ENCODE measurements at regions not wholly inside any gene's neighbourhood (a gene's known extent, or its start where the extent isn't known, plus 50 kb on each side); places are given as distances from the start of the nearest gene placed in this dataset.

DNA sequence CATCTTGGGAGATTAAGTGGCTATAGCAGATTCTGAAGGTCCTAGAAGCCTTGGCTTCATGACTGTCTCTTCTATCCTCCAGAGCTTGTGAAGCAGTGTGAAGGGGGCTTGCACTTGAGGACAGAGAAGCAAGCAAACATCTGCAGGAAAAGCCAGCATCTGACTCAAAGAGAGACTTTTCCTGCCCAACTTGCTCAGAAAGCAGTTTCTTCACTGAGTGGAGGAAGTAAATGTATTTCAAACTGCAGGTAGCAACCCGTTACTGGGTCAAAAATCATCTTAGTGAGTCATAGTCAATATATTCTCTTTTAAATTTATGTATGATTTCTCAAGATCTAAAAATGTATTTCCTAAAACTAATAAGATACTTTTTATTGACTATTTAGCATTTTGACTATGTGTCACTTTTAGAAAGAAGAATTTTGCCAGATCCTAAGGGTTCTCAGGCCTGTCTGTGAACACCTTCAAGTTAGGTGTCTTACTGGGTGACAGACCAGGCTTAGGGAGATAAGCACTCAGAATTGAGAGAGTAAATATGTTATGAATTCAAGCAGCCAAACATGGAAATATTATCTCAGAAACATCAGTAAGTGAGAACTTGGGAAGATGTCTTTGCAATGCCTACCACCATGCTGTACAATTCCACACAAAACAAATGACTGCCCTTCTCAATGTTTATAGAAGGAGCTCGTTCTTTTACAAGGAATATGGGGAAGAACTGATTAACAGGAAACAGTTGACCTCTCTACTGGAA, 72.6 kb upstream of the DMAC1 start:
- TF ChIP-seq, protein P1, sequence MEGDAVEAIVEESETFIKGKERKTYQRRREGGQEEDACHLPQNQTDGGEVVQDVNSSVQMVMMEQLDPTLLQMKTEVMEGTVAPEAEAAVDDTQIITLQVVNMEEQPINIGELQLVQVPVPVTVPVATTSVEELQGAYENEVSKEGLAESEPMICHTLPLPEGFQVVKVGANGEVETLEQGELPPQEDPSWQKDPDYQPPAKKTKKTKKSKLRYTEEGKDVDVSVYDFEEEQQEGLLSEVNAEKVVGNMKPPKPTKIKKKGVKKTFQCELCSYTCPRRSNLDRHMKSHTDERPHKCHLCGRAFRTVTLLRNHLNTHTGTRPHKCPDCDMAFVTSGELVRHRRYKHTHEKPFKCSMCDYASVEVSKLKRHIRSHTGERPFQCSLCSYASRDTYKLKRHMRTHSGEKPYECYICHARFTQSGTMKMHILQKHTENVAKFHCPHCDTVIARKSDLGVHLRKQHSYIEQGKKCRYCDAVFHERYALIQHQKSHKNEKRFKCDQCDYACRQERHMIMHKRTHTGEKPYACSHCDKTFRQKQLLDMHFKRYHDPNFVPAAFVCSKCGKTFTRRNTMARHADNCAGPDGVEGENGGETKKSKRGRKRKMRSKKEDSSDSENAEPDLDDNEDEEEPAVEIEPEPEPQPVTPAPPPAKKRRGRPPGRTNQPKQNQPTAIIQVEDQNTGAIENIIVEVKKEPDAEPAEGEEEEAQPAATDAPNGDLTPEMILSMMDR (IDR thresholded peaks at IDR 0.05; ENCODE audit: control extremely low read depth in 1 of 3, insufficient read depth in 1 of 3, low read depth in 1 of 3, low read length in 3 of 3) = no peak
- TF ChIP-seq SUZ12 (IDR thresholded peaks at IDR 0.05; ENCODE audit: low read length) (no peak), POLR2A (IDR thresholded peaks at IDR 0.05; ENCODE audit: control extremely low read depth in 1 of 2, low read depth in 2 of 2, low read length in 2 of 2) (no peak), ZNF274 (IDR thresholded peaks at IDR 0.05; ENCODE audit: borderline replicate concordance, extremely low read depth, low read length) (no peak), BRCA1 (IDR thresholded peaks at IDR 0.05; ENCODE audit: low read depth, low read length) (no peak)
